H1 (cell line): ENCODE measurements at regions not wholly inside any gene's neighbourhood (a gene's known extent, or its start where the extent isn't known, plus 50 kb on each side); places are given as distances from the start of the nearest gene placed in this dataset.

Experiments used
- CBX8 ChIP-seq: fragments of 300-800, 300-1000 bp; sonication (generic); IDR thresholded peaks from 2 replicates; pipeline ENCODE4 v1.7.1; 2016; ENCODE audit warnings: low read depth, low read length, borderline replicate concordance
- PHF8 ChIP-seq: fragments of 200-600 bp; sonication (generic); conservative IDR thresholded peaks from 2 replicates; pipeline ENCODE4 v1.7.1; 2012; ENCODE audit warnings: low read depth, mild to moderate bottlenecking, inconsistent platforms, low read length, moderate library complexity
- POLR2A ChIP-seq, 2 experiments: IDR thresholded peaks; 1 replicate in 1 of 2; 2 replicates in 1 of 2; pipeline ENCODE4 v1.6.1; 2011; ENCODE audit warnings: low read depth in 2 of 2, low read length in 2 of 2, mild to moderate bottlenecking in 2 of 2; ENCODE audit errors: control extremely low read depth in 1 of 2
- RAD21 ChIP-seq, 2 experiments: IDR thresholded peaks in 1 of 2; conservative IDR thresholded peaks in 1 of 2; 2 replicates each; pipeline ENCODE4 v1.6.1; 2011; ENCODE audit warnings: low read depth in 2 of 2, low read length in 2 of 2, improper control_type of control experiment in 1 of 2, inconsistent platforms in 1 of 2, mild to moderate bottlenecking in 1 of 2, moderate library complexity in 1 of 2
- RXRA ChIP-seq: IDR thresholded peaks from 2 replicates; pipeline ENCODE4 v1.6.1; 2011; ENCODE audit warnings: low read depth, mild to moderate bottlenecking, low read length, moderate library complexity; ENCODE audit not compliant: insufficient read depth
- TF ChIP-seq, protein P1 (sequence below): fragments of 300-600 bp; sonication (generic); IDR thresholded peaks from 2 replicates; pipeline ENCODE4 v1.7.1; 2012; ENCODE audit warnings: low read length, moderate library complexity, mild to moderate bottlenecking, inconsistent platforms; ENCODE audit not compliant: insufficient replicate concordance

DNA sequence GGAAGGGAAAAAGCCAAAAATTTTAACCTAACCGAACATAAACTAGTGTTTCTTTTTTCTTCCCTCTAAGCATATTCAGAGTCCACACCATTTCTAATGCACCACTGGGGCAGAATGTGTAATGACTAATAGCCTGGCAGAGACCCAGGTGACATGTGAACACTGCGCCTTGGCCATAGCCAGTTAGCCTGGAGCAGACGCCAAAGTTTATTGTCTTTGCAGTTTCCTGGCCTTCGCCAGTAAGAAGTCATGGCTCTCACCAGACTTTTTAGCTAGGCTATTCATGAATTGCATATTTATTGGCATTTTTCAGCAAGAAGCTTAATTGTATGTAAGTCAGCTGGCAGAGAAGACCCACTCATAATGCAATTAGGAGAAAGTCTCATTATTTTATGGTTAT, 182.8 kb upstream of the SLC27A6 start (continued):
- TF ChIP-seq, protein P1, sequence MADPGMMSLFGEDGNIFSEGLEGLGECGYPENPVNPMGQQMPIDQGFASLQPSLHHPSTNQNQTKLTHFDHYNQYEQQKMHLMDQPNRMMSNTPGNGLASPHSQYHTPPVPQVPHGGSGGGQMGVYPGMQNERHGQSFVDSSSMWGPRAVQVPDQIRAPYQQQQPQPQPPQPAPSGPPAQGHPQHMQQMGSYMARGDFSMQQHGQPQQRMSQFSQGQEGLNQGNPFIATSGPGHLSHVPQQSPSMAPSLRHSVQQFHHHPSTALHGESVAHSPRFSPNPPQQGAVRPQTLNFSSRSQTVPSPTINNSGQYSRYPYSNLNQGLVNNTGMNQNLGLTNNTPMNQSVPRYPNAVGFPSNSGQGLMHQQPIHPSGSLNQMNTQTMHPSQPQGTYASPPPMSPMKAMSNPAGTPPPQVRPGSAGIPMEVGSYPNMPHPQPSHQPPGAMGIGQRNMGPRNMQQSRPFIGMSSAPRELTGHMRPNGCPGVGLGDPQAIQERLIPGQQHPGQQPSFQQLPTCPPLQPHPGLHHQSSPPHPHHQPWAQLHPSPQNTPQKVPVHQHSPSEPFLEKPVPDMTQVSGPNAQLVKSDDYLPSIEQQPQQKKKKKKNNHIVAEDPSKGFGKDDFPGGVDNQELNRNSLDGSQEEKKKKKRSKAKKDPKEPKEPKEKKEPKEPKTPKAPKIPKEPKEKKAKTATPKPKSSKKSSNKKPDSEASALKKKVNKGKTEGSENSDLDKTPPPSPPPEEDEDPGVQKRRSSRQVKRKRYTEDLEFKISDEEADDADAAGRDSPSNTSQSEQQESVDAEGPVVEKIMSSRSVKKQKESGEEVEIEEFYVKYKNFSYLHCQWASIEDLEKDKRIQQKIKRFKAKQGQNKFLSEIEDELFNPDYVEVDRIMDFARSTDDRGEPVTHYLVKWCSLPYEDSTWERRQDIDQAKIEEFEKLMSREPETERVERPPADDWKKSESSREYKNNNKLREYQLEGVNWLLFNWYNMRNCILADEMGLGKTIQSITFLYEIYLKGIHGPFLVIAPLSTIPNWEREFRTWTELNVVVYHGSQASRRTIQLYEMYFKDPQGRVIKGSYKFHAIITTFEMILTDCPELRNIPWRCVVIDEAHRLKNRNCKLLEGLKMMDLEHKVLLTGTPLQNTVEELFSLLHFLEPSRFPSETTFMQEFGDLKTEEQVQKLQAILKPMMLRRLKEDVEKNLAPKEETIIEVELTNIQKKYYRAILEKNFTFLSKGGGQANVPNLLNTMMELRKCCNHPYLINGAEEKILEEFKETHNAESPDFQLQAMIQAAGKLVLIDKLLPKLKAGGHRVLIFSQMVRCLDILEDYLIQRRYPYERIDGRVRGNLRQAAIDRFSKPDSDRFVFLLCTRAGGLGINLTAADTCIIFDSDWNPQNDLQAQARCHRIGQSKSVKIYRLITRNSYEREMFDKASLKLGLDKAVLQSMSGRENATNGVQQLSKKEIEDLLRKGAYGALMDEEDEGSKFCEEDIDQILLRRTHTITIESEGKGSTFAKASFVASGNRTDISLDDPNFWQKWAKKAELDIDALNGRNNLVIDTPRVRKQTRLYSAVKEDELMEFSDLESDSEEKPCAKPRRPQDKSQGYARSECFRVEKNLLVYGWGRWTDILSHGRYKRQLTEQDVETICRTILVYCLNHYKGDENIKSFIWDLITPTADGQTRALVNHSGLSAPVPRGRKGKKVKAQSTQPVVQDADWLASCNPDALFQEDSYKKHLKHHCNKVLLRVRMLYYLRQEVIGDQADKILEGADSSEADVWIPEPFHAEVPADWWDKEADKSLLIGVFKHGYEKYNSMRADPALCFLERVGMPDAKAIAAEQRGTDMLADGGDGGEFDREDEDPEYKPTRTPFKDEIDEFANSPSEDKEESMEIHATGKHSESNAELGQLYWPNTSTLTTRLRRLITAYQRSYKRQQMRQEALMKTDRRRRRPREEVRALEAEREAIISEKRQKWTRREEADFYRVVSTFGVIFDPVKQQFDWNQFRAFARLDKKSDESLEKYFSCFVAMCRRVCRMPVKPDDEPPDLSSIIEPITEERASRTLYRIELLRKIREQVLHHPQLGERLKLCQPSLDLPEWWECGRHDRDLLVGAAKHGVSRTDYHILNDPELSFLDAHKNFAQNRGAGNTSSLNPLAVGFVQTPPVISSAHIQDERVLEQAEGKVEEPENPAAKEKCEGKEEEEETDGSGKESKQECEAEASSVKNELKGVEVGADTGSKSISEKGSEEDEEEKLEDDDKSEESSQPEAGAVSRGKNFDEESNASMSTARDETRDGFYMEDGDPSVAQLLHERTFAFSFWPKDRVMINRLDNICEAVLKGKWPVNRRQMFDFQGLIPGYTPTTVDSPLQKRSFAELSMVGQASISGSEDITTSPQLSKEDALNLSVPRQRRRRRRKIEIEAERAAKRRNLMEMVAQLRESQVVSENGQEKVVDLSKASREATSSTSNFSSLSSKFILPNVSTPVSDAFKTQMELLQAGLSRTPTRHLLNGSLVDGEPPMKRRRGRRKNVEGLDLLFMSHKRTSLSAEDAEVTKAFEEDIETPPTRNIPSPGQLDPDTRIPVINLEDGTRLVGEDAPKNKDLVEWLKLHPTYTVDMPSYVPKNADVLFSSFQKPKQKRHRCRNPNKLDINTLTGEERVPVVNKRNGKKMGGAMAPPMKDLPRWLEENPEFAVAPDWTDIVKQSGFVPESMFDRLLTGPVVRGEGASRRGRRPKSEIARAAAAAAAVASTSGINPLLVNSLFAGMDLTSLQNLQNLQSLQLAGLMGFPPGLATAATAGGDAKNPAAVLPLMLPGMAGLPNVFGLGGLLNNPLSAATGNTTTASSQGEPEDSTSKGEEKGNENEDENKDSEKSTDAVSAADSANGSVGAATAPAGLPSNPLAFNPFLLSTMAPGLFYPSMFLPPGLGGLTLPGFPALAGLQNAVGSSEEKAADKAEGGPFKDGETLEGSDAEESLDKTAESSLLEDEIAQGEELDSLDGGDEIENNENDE, result no peak
- no peak for TF ChIP-seq CBX8
- TF ChIP-seq POLR2A (IDR thresholded peaks at IDR 0.05; ENCODE audit: control extremely low read depth in 1 of 2, low read depth in 2 of 2, low read length in 2 of 2), result no peak
- no peak for TF ChIP-seq RAD21 (IDR thresholded peaks at IDR 0.05 in 1 of 2, conservative IDR thresholded peaks at IDR 0.05 in 1 of 2; ENCODE audit: low read depth in 2 of 2, low read length in 2 of 2)
- no peak for TF ChIP-seq RXRA
- TF ChIP-seq PHF8, result no peak
